ENCODE measurements at regions not wholly inside any gene's neighbourhood (a gene's known extent, or its start where the extent isn't known, plus 50 kb on each side); places are given as distances from the start of the nearest gene placed in this dataset.

- DNase-seq (ENCODE audit: low spot score) (no peak), ATAC-seq (no peak)
- intact Hi-C loops (cut with DNase I): no loop called here
These were observed 127.0 kb downstream of the CHSY1 start for GRCh38 chr15:101124731-101125451.

GRCh38 chr15:101123222-101123910 lies 128.5 kb downstream of the CHSY1 start:
- intact Hi-C loops (cut with DNase I): no loop called here
- DNase-seq (ENCODE audit: low spot score) (no peak), ATAC-seq (no peak)

DNA sequence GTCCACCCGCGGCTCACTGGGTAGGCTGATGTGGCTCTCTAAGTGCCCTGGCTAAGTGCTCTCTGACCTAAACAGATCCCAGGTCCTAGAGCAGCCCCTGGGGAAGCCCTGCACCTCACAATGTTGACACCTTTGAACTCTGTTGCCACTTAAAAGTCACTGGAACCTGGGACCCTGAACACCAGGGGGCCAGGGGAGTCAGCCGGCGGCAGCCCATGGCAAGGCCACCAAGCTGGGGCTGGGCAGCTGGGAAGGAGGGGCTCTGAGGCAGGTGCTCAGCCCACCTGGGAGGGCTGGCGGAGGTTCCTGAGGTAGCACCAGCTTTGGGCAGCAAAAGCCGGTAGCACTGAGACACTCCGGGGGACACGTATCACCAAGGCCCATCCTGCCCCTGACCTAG lies 129.0 kb downstream of the CHSY1 start:
- intact Hi-C loops (cut with DNase I): no loop called here
- no peak for DNase-seq (ENCODE audit: low spot score)
- ATAC-seq: no peak

GRCh38 chr15:101122266-101122665 lies 129.6 kb downstream of the CHSY1 start:
- DNase-seq (ENCODE audit: low spot score) (no peak), ATAC-seq (peak; percentile 16)
- intact Hi-C loops (cut with DNase I): no loop called here

GRCh38 chr15:101121511-101122090 lies 130.2 kb downstream of the CHSY1 start:
- peak; percentile 85 for ATAC-seq
- peak; percentile 83 for DNase-seq (ENCODE audit: low spot score)
- intact Hi-C loops (cut with DNase I): no loop called here

- intact Hi-C loops (cut with DNase I): no loop called here
- ATAC-seq (peak; percentile 12), DNase-seq (ENCODE audit: low spot score) (no peak)
These were observed 130.9 kb downstream of the CHSY1 start for GRCh38 chr15:101120987-101121386.

DNA sequence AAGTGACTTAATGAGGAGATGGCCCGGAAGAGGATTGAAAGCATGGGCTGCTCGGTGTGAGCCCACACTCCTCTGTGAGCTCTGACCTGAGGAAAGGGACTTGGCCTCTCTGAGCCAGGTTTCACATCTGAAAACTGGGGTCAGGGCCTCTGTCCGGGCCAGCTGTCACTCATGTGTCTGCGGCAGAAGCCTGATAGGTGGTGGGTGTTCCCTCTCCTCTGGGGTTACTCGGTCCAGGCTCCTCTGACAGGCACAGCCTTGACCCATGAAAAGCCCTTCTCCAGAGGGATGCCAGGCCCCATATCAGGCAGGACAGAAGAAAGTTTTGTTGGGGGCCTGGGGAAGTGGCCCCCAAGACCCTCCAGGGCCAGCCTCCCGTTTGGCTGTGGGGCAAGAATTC lies 131.4 kb downstream of the CHSY1 start:
- intact Hi-C loops (cut with DNase I): no loop called here
- DNase-seq (ENCODE audit: low spot score): no peak
- no peak for ATAC-seq
